ENCODE measurements at regions not wholly inside any gene's neighbourhood (a gene's known extent, or its start where the extent isn't known, plus 50 kb on each side); places are given as distances from the start of the nearest gene placed in this dataset.

DNA sequence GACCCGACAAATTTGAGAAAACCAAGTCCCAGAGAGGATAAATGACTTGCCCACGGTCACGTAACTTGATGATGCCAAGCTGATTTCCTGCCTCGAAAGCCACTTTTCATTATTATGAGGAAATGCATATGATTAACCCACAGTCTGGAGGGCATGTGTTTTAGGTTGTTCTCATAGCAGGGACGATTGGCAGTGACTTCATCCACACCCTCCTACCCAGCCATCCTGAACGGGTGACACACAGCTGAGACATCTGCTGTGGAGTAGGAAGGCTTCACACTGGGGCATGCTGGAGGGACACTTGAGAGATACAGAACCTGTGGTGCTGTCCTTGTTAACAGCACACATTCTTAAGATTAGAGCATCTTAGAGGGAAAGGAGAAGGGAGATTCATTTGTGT is 65.4 kb upstream of the WDFY2 start:
- H3K36me3 ChIP-seq = no peaks in the 10 kb centered on the region
- H3K4me1 ChIP-seq = no peaks in the 10 kb centered on the region
- no peaks in the 10 kb centered on the region for H3K27me3 ChIP-seq
- H3K4me3 ChIP-seq = no peak overlapping the region
- H3K27ac ChIP-seq = no peak overlapping the region
- no peak for DNase-seq
- H3K9me3 ChIP-seq (replicated peaks) = no peaks in the 10 kb centered on the region; the same call in 1 of the 2 replicates

- no peak for DNase-seq
- Histone ChIP-seq H3K27me3 (no peaks in the 10 kb centered on the region), H3K4me3 (no peak overlapping the region), H3K27ac (no peak overlapping the region), H3K36me3 (no peaks in the 10 kb centered on the region), H3K9me3 (replicated peaks) (no peaks in the 10 kb centered on the region; the same call in 1 of the 2 replicates), H3K4me1 (no peaks in the 10 kb centered on the region)
Observed at GRCh38 chr13:51519771-51520216, 64.5 kb upstream of the WDFY2 start.

DNA sequence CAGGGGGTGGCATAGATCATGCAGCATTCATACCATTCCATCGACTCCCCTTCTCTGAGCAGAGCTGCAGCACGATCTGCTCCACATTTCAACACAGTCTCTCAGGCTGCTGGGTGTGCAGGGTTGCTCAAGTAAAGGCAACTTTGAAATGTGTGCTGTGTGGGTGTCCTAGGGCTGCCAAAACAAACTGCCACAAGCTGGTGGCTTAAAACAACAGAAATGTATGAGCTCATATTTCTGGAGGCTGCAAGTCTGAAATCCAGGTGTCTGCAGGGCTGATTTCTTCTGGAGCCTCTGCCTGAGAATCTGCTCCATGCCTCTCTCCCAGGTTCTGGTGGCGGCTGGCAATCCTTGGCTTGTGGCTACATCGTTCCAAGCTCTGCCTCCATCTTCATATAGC is 63.7 kb upstream of the WDFY2 start:
- Histone ChIP-seq H3K4me3 (no peak overlapping the region), H3K27me3 (no peaks in the 10 kb centered on the region), H3K4me1 (no peaks in the 10 kb centered on the region), H3K9me3 (replicated peaks) (no peaks in the 10 kb centered on the region; the same call in 1 of the 2 replicates), H3K36me3 (no peaks in the 10 kb centered on the region), H3K27ac (no peak overlapping the region)
- DNase-seq = no peak

DNA sequence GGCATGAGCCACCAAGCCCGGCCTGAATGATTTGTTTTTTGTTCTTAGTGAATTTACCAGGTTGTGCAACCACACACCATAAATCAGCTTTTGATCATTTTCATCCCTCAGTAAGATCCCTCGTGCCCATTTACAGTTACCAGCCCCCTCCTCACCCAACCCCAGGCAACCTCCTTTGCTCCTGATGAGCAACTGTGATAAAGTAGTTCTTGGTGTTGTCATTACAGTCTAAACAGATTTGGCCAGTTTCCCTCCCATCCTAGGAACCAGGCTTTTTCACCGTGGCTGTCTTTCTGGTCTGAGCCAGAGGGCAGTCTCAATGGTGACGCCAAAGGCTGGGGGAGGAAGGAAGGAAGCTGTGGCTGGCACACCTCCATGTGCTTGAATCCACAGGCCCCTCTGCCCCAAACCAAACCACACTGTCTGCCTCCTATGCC is 61.2 kb upstream of the WDFY2 start:
- Histone ChIP-seq H3K27me3 (no peaks in the 10 kb centered on the region), H3K4me1 (no peaks in the 10 kb centered on the region), H3K27ac (no peak overlapping the region), H3K36me3 (no peaks in the 10 kb centered on the region), H3K9me3 (replicated peaks) (no peaks in the 10 kb centered on the region), H3K4me3 (no peak overlapping the region)
- no peak for DNase-seq

- Histone ChIP-seq H3K36me3 (no peaks in the 10 kb centered on the region), H3K4me3 (no peak overlapping the region), H3K4me1 (no peaks in the 10 kb centered on the region), H3K27me3 (no peaks in the 10 kb centered on the region), H3K9me3 (replicated peaks) (no peaks in the 10 kb centered on the region), H3K27ac (no peak overlapping the region)
- DNase-seq = no peak
Observed at GRCh38 chr13:51524312-51524711, 60.0 kb upstream of the WDFY2 start.

DNA sequence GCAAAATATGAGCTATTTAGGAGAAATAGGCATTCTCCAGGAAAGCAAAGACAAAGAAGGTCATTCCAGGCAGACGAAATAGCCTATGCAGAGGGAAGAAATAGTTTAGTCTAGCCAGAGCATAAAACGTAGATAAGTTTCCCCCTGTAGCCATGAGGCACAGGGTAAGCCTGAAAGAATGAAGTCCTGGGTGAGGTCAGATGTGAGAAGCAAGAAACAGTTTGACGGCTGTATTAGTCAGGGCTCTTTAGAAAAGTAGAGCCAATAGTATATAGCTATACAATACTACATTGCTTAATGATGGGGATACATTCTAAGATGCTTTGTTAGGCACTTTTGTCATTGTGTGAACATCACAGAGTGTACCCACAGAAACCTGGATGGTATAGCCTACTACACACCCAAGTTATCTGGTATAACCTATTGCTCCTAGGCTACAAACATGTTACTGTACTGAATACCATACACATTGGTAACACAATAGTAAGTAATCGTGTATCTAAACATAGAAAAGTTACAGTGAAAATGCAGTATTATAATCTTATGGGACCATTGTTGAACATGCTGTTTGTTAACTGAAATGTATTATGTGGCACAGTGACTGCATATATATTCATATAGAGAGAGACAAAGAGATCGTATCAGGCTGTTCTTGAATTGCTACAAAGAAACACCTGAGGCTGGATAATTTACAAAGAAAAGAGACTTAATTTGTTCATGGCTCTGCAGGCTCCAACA is 59.3 kb upstream of the WDFY2 start:
- H3K4me3 ChIP-seq = no peak overlapping the region
- H3K4me1 ChIP-seq = no peaks in the 10 kb centered on the region
- no peaks in the 10 kb centered on the region for H3K27me3 ChIP-seq
- no peaks in the 10 kb centered on the region for H3K36me3 ChIP-seq
- no peak overlapping the region for H3K27ac ChIP-seq
- H3K9me3 ChIP-seq (replicated peaks) = no peaks in the 10 kb centered on the region
- DNase-seq = no peak

DNA sequence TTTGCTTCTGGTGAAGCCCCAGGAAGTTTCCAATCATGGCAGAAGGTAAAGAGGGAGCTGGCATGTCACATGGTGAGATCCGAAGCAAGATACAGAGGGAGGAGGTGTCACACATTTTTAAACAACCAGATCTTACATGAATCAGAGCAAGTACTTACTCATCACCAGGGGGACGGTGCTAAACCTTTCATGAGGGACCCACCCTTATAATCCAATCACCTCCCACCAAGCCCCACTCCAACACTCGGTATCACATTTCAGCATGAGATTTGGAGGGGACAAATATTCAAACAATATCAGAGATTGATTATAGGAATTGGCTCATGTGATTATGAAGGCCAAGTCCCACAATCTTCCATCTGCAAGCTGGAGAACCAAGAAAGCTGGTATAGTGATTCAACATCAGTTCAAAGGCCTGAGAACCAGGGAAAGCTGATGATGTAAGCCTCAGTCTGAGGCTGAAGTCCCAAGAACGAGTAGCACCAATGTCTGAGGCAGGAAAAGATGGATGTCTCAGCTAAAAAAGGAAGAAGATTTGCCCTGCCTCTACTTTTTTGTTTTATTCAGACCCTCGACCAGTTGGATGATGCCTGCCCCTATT is 58.6 kb upstream of the WDFY2 start:
- H3K9me3 ChIP-seq (replicated peaks) = no peaks in the 10 kb centered on the region
- no peak overlapping the region for H3K4me3 ChIP-seq
- no peak overlapping the region for H3K27ac ChIP-seq
- no peaks in the 10 kb centered on the region for H3K27me3 ChIP-seq
- no peak for DNase-seq
- H3K36me3 ChIP-seq = no peaks in the 10 kb centered on the region
- no peaks in the 10 kb centered on the region for H3K4me1 ChIP-seq

GRCh38 chr13:51526202-51526601 is 58.1 kb upstream of the WDFY2 start:
- DNase-seq = no peak
- H3K9me3 ChIP-seq (replicated peaks) = no peaks in the 10 kb centered on the region
- no peaks in the 10 kb centered on the region for H3K4me1 ChIP-seq
- H3K4me3 ChIP-seq = no peak overlapping the region
- H3K27me3 ChIP-seq = no peaks in the 10 kb centered on the region
- H3K36me3 ChIP-seq = no peaks in the 10 kb centered on the region
- no peak overlapping the region for H3K27ac ChIP-seq

DNA sequence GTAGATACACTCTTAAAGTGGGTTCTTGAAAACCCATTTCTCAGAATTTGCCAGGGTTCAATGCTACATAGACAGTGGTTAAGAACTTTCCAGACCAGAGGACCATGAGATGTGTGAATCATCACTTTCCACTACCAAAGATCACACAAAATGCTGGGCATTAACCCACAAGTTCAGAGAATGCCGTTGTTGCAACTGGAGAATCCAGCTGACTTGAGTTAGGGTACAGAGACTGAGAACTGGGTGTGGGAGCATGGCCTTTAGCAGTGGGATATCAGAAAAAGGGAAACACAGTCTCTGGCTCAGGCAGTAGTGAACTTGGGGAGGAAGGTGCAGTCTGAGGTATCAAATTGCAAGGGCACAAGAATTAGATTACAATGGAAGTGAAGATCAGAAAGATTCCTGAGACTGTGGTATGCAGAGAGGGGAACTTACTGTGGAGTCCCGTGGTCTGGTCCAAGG is 51.5 kb upstream of the WDFY2 start:
- no peak for DNase-seq
- Histone ChIP-seq H3K36me3 (no peaks in the 10 kb centered on the region), H3K27ac (no peak overlapping the region), H3K27me3 (no peaks in the 10 kb centered on the region; the same call in 1 of the 2 replicates), H3K4me1 (peaks cover 23% of the 10 kb centered on the region), H3K9me3 (replicated peaks) (no peaks in the 10 kb centered on the region), H3K4me3 (no peak overlapping the region)

DNA sequence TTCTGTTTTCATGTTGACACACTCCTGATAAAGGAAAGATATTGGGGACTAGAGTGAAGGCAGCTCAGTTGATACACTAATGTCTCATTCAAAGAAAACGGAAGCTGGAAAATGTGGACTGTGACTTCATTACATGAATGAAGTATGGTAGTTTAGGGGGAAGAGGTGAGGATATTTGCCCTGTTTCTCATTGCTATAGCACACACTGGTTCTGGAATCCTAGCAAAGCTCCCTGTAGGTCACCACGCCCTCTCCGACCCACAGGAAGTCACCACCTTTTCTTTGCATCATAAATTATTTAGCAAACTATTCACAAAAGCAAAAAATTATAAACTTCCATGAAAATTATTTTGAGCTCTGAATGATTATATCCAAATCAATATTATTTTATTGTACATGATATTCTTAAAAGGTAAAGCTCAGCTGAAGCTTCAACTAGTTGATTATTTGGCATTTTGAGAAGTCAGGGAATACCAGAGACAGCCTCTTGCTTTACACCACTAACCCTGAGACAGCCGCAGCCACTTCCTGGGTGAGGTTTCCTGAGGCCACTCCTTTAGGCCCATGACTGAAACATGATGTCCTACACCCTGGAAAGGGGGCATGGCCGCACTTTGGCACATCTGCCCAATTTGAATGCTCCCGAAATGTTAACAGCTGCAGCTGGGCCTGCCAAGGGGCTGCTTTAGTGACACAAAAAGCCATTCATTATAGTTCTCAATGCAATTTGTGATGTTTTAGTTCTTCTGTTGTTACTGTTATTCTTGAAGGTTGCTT is 50.0 kb upstream of the WDFY2 start:
- peak overlapping the region; percentile 7; the same call in 1 of the 2 replicates for H3K4me3 ChIP-seq
- peak; percentile 86 to 94 for DNase-seq
- no peaks in the 10 kb centered on the region for H3K9me3 ChIP-seq (replicated peaks)
- peaks cover 29% of the 10 kb centered on the region for H3K4me1 ChIP-seq
- H3K27ac ChIP-seq = peak overlapping the region; percentile 43
- no peaks in the 10 kb centered on the region for H3K36me3 ChIP-seq
- H3K27me3 ChIP-seq = no peaks in the 10 kb centered on the region; the same call in 1 of the 2 replicates

Measured in SJCRH30 (cell line).